NCI-H146 (cell line): ENCODE measurements at regions not wholly inside any gene's neighbourhood (a gene's known extent, or its start where the extent isn't known, plus 50 kb on each side); places are given as distances from the start of the nearest gene placed in this dataset.

Experiments
- DNase-seq: peaks from one replicate; lab custom pipeline; 2025; lab: John Stamatoyannopoulos, UW

GRCh38 chr2:120455390-120455789 lies 109.5 kb downstream of the INHBB start:
- no peak for DNase-seq

GRCh38 chr2:120456867-120457266 lies 110.9 kb downstream of the INHBB start:
- no peak for DNase-seq

- no peak for DNase-seq
Measured at GRCh38 chr2:120460511-120460910, 114.6 kb downstream of the INHBB start.

GRCh38 chr2:120461092-120461491 lies 115.2 kb downstream of the INHBB start:
- DNase-seq: no peak

DNA sequence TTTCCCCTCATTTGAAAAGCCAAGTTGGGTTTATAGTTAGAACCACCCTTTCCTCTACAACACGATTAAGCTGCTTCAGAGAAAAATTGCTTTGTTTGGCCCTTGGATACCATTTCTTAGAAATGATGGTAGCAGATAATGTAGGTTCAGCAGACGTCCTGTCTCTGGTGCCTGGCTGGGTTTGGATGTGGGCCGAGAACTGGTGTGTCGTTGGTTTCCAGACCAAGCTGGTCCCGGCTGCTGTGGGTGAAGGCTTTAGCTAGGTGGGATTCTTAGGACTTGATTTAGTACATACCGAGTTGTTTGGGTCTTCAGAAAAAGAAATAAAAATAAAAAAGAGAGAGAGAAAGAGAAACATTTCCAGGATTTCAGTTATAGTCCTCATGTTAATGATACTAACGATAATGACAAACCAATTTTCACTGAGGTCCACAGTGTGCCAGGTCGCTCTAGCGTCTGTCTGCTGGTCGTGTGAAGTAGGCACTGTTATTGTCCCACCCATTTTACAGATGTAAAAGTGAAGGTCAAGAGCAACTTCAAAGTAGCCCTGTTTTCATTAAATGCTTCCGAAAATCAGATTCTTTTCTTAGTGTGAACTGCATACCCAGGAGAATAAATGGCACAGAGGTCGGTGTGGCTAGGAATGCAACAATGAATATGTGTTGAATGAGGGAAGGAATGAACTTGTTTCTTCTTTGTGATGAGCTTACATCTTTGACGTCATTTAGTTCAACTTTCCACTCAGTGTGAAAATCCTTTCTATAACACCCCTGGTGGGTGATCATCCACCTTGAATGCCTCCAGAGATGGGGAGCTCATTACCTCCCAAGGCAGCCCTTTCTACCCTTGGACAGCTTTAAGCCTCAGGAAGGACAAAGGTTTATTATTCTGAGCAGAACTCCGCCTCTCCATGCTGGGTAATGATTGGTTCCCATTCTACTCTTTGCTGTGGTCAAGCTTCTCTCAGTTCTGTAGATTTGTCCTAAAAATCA lies 115.9 kb downstream of the INHBB start:
- no peak for DNase-seq

- DNase-seq: no peak
Measured at GRCh38 chr2:120463527-120463926, 117.6 kb downstream of the INHBB start.

GRCh38 chr2:120463996-120464395 lies 118.1 kb downstream of the INHBB start:
- DNase-seq: no peak

- DNase-seq: no peak
Measured at GRCh38 chr2:120464448-120464931, 118.6 kb downstream of the INHBB start.

- no peak for DNase-seq
Measured at GRCh38 chr2:120465012-120465700, 119.2 kb downstream of the INHBB start.

GRCh38 chr2:120465701-120465988 lies 119.7 kb downstream of the INHBB start:
- no peak for DNase-seq

- DNase-seq: peak; percentile 91
Measured at GRCh38 chr2:120465989-120466703, 120.2 kb downstream of the INHBB start.

GRCh38 chr2:120466704-120467054 lies 120.7 kb downstream of the INHBB start:
- DNase-seq: no peak

DNA sequence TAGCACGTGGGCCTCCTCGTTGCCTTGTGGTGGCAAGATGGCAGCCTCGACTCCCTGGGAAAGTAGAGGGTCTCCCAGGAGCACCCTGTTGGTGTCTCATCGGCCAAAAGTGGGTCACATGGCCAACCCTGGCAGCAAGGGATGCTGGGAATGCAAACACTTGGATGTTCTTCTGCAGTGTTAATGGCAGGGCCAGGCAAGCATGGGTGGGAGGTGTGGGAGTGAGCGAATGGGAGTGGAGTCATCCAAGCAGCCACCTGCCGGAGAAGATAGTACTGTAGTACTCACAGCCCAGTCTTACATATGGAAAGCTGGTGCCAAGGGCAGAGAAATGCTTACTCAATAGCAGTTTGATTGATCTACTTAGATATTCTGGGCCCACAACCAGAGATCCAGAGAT lies 122.2 kb downstream of the INHBB start:
- no peak for DNase-seq

- no peak for DNase-seq
Measured at GRCh38 chr2:120469426-120469825, 123.5 kb downstream of the INHBB start.

DNA sequence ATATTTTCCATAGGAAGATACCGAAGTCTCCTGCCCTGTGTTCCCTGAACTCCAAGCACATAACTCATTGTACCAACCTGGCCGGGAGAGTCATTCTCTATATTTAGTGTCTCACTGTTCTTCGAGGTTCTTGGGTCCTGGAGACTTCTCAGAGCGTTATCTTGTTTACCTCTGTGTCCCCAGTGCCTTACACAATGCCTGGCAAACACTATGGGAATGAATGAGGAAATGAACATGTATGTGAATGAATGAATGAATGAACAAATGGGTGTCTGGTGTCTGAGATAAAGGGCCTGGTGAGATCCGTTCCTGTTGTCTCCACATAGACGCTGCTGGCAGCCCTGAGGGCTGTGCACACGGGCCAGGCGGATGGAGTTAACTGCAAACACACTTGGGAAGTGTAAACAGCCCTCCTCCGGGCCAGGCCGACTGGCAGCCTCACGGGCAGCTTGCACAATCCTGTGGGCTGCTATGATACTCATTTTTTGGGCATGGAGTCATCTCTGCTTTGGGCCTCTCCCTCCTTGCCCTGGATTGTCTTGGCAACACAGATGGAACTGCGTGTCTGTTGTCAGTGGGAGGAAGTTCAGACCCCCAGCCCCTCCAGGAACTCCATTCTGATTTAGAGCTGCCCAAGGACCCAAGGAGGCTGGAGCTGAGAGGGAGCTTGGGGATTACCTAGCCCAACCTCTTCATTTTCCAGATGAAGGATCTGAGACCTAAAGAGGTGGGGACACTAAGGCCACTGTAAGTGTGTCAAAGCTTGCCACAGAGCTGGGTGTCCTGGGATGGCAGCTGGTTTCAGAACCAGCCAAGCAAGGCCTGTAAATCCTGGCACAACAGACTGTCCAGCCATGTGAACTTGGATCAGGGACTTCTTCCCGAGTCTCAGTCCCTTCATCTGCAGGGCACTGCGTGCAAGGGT lies 124.4 kb downstream of the INHBB start:
- DNase-seq: no peak

GRCh38 chr2:120471166-120471565 lies 125.2 kb downstream of the INHBB start:
- DNase-seq: no peak

DNA sequence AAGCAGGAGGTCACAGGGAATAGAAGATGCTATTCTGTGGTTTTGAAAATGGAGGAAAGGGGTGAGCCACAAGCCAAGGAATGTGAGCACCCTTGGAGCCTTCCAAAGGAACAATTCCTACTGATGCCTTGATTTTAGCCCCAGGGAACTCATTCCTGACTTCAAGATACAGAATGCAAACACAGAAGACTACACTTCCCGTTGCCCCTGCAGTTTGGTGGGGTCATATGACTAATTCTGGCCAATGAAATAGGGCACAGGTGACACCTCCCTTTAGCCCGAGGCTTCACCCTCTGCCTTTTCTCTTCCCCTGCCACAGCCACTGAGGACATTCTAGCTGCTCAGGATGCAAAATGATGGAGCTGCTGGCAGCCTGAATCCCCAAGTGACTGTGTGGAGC lies 126.1 kb downstream of the INHBB start:
- DNase-seq: no peak

DNA sequence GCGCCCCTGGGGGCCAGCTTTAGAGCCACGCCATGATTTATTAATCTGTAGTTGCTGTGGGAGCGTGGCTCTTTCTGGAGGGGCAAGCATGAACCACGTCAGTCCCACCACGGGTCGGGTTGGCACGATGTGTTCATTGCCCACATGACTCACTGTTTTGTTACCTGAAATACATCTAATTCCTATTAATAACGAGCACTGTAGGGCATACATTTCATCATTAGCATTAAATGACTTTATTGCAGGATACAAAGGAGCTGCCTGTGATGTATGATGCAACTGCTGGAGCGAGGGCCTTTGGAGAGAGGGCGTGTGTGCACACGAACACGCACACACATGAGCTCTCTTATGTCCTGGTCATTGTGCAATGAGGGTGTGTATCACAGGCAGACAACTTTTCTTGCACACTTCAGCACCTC lies 127.0 kb downstream of the INHBB start:
- DNase-seq: no peak

GRCh38 chr2:120473522-120474271 lies 127.8 kb downstream of the INHBB start:
- no peak for DNase-seq

DNA sequence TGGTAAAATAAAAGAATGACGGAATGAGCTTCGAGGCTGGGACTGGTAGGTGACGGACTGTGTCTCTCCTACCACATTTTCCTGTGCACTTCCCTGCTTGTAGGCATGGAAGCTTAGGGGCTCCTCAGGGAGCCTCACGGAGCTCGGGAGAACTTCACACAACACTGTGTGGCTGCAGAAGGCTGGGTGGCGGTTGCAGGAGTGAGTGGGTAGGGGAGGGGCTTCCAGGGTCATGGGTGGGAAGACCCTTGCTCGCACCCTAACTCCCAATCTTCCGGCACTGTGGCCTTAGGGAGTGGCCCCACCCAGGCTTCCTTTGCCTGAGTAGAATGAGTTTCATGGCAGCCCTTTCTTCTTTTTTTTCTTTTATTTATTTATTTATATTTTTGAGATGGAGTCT lies 128.6 kb downstream of the INHBB start:
- DNase-seq: no peak

DNA sequence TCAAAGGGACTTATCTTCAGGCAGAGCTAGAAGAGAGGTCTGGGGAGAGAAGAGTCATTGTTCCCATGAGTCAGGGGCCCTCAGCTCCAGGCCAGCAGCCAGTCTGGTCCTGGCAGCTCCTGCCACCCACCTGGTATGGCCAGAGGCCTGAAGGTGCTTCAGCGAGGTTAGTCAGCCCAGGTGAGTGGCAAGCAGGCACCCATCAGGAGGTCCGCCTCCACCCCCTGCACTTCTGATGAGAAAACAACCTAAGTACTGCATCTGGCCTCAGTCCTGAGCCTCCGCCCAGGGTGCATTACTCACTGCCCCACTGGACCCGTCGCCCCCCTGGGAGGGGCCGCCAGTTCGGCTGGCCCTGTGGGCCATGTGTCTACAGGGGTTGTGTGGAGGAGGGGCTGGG lies 130.2 kb downstream of the INHBB start:
- no peak for DNase-seq
